GM19043 (cell line): ENCODE measurements at regions not wholly inside any gene's neighbourhood (a gene's known extent, or its start where the extent isn't known, plus 50 kb on each side); places are given as distances from the start of the nearest gene placed in this dataset.
A peak's percentile ranks its signal among the peaks of the same experiment; 100 is the strongest.

Source experiments
- ATAC-seq: cut with Tn5 transposase; IDR thresholded peaks from one replicate; pipeline ENCODE4 v1.9.1; 2021; ENCODE audit warnings: low read depth; ENCODE audit not compliant: unreplicated experiment

DNA sequence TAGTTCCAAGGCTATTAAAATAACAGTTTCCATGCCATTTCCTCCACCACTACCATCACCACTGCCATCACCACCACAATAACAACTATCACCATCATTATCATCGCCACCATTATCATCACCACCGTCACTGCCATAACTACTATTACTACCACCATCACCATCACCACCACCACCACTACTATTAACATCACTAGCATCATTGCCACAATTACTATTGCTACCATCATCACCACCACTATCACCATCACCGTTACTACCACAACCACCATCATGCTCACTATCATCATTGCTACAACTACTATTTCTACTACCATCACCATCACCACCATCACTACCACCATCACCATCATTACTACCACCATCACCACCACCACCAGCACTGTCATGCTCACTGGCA lies 185.9 kb upstream of the MAF start:
- no peak for ATAC-seq

DNA sequence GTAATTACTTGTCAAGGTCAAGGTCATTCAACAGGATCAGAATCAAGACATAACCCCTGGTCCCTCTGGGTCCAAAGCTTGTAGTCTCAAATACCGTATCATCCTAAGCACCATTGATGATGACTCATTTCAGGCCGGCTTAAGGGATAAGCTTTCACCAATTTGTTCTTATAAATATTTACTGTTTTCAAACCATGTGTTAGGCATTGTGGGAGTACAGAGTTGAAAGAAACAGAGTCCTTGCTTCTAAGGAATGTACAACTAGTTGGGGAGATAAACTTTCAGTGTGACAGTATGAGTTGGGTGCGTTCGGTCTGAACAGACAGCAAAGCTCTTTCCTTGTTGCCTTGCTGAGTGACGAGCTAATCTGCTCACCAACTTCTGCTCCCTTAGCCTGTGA lies 183.5 kb upstream of the MAF start:
- no peak for ATAC-seq

DNA sequence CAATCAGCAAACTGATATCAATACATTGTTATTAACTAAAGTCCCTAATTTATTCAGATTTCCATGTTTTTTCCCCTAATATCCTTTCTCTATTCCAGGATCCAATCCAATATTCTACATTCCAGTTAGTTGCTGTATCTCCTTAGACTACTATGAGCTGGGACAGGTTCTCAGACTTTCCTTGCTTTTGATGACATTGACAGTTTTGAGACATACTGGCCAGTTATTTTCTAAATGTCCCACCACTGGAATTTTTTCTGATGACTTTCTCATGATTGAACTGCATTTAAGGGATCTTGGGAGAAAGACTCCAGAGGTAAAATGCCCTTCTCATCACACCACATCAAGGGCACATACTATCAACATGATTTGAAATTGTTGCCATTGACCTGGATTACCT lies 177.1 kb upstream of the MAF start:
- no peak for ATAC-seq

DNA sequence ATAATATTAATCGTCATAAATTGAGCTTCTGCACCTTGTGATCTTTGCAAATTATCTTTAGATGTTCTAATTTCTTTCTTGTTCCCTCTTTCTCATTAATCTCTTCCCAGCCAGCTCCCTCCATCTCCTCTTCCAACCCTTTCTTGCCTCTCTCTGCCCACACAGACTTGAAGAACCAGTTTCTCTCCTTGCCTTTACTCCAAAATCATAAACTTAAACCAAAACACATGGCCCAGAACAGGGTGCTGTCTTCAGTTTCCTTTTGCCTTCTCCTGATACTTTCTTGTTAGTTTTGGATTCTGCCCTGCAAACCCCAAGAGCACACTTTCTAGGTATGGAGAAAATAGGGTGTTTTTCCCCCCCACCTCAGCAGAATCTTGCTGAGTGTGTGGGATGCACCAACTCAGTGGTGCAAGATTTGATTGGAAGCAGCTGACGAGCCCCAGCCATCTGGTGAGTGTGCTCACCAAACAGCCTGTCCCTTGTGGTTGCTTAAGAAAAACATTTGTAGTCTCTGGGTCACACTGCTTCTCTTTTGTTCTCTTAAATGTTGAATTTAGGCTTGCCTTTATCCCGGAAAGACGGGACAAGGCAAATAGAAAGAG lies 175.8 kb upstream of the MAF start:
- no peak for ATAC-seq

DNA sequence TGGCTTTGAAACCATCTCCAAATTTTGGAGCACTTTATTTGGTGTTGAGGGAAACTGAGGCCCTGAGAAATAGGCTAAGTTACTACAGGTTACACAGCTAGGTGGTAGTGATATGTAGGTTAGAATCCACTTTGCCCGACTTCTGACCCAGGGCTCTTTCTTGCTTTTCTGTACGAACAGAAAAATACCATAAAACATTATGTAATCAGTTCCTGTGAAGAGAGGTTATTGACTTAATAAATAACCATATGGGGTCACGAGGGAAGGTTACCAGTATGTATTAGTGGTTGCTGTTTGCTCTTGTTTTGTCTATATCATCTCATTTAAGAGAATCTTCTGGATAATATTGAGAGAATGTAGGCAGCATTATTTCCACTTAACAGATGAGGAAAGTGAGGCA lies 172.2 kb upstream of the MAF start:
- no peak for ATAC-seq

DNA sequence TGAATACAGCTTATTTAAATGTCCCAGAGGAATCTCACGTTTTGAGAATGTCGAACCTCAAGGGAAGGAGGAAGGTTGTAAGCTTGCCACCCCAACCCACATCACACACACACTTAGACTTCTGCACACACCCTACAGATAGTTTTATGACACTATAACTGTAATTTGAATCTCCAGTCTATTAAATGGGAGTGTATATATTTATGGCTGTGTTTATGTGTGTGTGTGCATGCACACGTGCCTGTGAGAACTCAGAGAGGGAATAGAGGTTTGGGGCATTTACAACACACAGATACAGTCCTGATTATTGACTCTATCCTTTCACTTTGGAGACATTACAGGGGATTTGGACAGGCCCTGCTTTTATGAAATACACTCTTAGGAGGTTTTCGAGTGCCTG lies 171.5 kb upstream of the MAF start:
- ATAC-seq, result no peak

DNA sequence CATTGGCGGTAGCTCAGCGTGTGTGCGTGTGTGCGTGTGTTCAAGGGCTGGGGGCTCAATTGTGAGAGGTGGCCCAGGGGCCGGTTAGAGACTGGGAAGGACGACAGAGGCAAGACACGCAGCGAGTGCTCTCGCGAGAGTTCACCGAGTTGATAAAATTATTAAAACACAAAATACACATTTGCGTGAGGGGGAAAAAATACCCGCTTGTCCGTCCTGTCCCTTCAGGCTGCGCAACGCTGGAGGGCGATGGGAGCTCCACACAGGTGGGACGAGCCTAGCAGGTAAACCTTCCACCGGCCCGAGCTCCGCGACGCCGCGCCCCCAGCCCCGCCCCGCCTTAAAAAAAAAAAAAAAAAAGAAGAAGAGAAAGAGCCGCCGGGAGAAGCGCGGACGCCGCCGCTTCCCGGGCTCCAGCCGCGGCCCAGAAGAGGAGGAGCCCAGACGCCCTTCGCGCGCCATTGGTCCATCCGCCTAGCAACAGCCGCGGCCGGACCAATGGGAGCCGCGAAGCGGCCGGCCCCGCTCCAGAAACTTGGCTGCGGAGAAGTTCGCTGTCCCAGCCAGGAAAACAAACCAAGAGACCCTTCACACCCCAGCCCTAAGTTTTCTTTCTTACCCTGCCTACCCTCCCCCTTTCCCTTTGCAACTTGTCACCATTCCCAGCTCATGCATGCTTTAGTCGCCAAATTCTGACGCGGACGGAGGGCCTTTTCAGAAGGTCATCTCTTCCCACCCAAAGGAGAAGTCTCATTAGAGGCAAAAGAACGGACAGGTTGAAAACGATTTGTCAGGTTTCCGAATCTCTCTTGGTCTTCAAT lies 169.9 kb upstream of the MAF start:
- ATAC-seq, result peak; percentile 98

DNA sequence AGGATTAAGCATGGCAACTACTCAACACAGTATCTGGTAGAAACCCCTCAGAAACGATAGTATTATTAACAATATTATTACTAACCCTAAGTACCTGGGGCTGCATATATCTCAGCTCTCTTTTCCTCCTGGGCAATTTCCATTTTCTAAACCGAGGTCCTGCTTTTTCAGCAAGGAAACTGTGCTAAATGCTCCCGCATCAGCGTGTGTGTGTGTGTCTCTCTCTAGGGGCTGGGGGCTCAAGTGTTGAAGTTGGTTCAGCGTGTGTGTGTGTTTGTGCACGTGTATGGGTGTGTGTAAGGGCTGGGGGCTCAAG lies 169.3 kb upstream of the MAF start:
- no peak for ATAC-seq

DNA sequence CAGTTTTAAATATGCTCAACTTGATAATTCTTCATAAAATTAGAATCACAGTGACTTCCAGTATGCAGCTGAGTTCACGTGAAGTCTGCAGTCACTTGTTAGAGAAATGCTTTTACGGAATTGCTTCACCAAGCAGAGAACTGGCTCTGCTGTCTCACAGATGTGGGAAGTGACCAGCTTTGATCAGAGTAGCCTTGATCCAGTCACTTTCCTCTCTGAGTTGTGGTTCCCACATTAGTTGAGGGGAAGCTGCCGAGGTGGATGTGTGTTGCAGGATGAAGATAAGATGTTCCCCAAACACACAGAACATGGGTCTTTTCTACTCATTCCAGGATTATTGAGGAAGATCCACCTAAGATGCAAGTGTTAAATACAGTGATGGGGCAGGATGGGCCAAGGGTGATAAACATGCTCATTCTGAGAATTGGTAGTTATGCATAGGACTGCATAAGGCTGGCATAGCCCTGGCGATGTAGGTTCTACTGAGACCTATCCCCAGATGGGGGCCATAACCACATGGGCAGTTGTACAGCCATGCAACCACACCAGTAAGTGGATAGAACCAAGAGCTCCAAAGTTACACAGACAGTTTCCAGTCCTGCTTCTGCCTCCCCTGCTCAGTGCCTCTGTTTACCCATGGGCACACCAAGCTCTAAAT lies 168.9 kb upstream of the MAF start:
- no peak for ATAC-seq

DNA sequence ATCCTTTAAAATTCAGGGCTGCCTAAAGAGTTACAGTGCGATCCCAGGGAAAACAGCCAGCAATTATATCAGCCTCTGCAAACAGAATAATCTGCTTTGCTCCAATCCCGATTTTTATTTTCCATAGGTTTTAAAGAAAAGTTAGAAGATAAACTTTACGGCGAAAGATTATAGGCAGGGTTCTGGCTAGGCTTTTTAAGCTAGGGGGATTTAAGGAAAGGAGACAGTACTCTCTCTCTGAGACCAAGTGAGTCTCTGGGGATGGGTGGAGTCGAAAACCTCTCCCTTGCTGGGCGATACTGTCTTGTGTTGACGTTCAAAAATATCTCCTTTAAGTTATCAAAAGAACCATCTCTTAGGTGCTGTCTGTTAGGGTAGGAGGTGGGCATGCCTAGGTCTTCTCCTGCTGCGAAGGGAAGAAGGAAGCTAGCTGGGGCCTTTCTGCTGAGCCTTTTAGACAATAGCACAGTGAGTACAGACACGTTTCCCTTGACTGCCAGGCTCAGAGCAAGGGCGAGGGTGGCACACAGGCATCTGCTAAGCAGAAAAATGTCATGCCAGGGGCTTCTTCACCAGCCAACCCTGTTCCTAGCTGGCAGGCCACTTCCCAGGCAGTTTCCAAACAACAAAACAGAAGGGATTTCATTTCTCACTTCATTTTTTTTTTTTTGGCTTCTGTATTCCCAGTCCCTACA lies 167.9 kb upstream of the MAF start:
- ATAC-seq, result no peak

DNA sequence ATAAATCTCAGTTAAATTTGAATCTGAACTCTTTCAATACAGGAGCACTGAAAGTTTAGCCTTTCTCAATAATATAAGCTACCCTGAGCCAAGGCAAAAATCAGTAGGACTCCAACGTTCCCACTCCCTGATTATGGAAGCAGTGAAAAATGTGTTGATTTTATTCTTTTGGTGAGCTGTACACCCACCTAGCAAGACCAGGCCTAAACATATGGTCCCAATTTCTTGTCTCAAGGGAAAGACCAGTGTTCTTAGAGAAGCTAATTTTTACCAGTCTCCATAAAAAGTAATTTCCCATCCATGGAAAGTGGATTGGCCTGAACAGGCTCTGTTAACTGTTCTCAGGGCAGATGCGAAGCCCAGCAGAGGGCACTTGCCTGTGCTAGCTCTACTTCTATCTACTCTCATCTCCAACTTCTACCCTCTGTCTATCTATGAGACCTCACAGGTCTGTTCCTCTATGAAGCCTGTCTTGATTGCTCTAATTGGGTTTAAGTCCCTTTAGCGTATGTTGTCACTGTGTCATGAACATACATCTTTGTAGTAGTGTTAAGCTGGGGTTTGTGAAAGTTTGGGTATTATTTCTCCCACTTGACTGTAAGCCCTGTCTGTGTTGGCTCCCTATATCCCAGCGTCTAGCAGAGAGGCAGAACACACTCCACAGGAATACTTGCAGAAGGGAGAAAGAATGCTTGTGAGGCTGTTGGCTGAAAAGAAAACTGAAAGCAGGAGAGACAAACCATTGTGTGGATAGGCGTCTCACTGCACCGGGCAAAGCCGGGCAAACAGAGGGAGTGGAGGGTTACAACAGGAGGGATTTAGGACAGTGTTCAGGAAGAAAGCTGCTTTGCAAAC lies 167.1 kb upstream of the MAF start:
- ATAC-seq, result no peak

DNA sequence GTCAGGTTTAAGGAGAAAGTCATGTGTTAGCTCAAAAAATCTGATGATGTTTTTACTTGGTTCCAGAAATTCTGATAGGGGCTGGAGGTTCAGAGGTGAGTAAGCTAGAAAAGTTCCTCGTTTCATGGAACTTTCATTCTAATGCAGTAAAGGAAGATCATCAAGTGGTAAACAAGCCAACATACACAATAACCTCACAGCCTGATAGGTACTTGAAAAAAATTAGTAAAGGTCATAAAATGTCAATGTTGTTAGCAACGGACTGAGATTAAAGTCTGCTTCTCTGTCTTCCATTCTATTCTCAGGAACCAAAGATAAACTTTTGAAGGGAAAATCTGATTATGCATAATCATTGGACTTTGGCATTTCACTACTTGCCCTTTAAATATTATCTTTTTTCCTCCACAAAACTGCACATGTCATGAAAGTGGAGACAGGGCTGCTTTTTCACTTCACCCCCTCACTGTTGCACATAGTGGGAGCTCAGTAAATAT lies 165.4 kb upstream of the MAF start:
- no peak for ATAC-seq

DNA sequence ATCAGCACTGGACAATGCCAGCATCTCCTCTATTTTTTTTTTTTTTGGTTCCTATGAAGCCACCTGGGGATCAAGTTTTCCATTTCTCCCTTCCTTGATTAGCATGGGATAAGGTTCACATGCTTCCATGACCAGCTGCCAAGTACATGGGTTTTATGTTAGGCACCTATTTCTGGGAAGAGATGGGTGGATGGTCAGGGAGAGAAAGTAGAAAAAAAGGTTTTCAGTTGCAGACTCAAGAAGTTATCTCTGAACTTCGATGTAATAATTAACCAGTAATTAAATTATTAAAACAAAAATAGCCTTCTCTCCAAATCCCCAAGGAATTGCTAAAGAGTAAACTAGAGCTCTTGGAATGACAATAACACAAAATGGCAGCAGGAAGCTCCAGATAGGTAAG lies 164.9 kb upstream of the MAF start:
- ATAC-seq, result no peak

DNA sequence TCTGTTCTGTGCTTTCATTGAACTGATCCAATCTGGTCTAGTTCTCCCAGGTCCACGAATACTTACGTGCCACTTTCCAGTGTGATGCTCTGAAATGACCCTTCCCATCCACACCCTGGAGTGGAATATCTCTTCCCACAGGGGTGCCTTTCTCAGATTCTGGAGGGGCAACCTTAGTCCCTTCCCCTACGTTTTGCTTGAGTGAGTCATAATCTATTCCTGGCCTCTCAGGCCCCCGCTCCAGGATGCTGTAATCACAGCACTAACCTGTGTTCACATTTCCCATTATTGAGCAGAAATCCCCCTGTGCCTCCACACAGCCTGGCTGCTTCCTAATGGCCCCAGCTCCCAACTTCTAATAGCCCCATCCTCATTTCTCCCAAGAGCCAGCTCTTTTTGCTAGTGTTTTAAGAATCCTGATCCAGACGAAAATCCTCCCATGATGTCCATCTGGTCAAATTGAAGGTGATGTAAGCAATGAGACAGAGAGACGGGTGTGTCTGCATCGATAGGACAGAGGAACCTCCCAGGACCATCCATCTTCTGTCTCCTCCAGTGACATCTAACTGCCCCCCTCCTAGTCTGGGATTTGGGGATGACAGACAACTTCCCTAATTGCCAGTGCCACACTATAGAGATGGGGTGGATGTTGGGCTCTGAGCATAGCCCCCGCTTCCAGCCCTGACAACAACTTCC lies 164.0 kb upstream of the MAF start:
- no peak for ATAC-seq

DNA sequence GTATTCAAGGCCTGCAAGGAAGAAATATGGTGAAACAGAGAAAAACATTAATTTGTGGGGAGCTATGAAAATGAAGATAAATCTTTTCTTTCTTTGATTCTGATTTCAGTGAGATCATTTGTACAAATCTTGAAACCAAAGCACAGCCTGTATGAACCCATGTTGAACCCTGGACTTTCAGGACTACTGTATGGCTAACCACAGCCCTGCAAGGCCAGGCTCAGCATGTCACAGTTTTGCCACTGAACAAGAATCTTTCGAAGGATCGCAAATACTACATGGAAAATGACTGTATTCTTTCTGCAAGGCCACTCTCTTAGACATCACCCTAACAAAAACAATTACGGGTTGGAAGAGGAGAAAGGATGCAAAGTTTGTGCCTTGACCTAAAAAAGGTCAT lies 161.7 kb upstream of the MAF start:
- ATAC-seq, result no peak

DNA sequence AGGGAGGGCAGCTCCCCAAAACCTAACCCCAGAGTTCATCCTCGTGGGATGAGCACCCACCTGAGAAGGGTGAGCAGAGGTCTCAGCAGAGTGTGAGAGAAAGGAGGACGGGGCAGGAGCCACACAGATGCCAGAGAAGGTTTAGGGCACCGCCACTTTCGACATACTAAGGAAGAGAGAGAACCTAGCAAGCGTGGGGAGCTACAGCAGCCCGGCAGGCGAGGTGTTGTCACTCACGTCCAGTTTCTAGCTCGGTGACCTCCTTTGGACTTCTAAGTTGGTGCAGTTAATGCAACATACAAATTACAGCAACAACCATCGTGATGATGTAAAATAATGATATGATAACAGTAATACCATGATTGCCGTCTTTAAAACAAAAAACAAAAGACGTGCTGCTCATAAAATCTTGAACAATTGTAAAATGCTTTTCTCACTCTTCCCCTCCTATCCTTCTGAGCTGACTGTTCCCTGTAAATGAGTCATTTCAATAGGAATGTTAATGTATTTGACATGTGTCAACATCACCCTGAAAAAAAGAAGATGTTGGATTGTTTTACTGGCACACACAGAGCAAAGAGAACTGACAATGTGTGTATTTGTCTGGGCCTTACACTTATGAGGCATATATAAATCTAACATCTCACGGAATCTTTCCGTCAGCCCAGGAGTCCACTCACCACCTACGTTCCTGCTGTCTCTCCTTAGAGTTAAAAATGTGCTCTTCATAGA lies 158.2 kb upstream of the MAF start:
- ATAC-seq, result no peak

DNA sequence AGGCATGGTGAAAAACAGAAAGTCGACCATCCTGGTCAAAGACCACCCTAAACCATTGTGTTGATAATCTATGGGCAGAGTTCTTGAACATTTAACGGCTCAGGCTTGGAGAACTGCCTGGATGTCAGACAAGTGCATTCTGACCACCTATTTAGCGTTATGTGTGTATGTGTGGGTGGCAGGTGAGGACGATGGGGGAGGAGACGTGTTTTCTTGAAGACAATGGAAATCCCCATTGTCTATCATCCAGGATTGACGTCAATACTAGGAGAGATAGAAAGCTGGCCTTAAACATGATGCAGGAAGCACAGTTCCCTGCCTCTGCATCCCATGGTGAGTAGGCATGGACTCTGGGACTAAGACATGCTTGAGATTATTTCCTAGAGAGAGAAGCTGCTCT lies 157.4 kb upstream of the MAF start:
- no peak for ATAC-seq

DNA sequence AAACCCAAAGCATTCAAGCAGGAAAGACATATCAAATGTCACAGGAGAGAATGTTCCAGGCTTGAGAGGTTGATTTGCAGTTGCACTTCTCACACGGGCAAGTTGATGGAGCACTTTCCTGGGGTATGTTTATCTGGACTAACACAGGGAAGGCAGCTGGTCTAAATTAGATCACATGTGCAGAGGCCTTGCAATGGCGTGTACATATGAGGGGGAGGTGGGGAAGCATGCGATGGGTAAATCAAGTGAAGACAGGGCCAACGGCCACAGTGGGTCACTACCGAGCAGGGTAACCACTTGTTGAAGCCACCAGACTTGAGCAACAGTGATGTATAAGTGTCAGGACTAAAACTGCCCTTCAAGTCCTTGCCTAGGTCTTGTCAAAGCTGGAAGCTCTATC lies 156.6 kb upstream of the MAF start:
- no peak for ATAC-seq

DNA sequence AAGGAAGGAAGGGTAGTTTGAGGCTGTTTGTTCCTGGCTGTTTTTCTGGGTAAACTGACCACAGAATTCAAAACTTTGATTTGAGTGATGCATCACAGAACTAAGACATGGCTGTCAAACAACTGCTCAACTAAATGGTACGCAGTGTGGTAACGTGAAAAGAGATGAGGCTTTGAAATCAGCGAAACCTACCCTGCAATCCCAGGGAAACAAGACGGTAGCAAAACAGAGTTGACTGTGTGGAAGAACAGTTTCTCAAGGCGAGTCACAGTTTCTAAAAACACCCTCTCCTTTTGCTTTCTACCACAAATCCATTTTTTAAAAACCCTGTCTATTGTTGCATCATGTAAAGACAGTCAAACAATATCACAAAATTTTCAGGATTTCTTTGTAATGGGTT lies 156.0 kb upstream of the MAF start:
- ATAC-seq, result no peak
